ENCODE measurements at regions not wholly inside any gene's neighbourhood (a gene's known extent, or its start where the extent isn't known, plus 50 kb on each side); places are given as distances from the start of the nearest gene placed in this dataset.

- FAIRE-seq (no peak), DNase-seq (ENCODE audit: insufficient read length, low spot score) (no peak)
- TF ChIP-seq POLR2AphosphoS5 (IDR thresholded peaks at IDR 0.05; ENCODE audit: low read depth, low read length) (no peak), SPI1 (IDR thresholded peaks at IDR 0.05; ENCODE audit: low read depth, low read length) (no peak), PAX5 (IDR thresholded peaks at IDR 0.05; ENCODE audit: insufficient read depth, low read length, severe bottlenecking) (no peak), POU2F2 (IDR thresholded peaks at IDR 0.05; ENCODE audit: low read depth, low read length) (no peak), POLR2A (IDR thresholded peaks at IDR 0.05; ENCODE audit: low read depth, low read length) (no peak), TAF1 (IDR thresholded peaks at IDR 0.05; ENCODE audit: low read depth, low read length) (no peak)
These were observed 133.2 kb upstream of the HS3ST3A1 start for GRCh38 chr17:13734880-13735279.

GRCh38 chr17:13735444-13735843 lies 133.7 kb upstream of the HS3ST3A1 start:
- no peak for FAIRE-seq
- DNase-seq (ENCODE audit: insufficient read length, low spot score) = no peak
- TF ChIP-seq PAX5 (IDR thresholded peaks at IDR 0.05; ENCODE audit: insufficient read depth, low read length, severe bottlenecking) (no peak), SPI1 (IDR thresholded peaks at IDR 0.05; ENCODE audit: low read depth, low read length) (no peak), POLR2AphosphoS5 (IDR thresholded peaks at IDR 0.05; ENCODE audit: low read depth, low read length) (no peak), POLR2A (IDR thresholded peaks at IDR 0.05; ENCODE audit: low read depth, low read length) (no peak), POU2F2 (IDR thresholded peaks at IDR 0.05; ENCODE audit: low read depth, low read length) (no peak), TAF1 (IDR thresholded peaks at IDR 0.05; ENCODE audit: low read depth, low read length) (no peak)

- no peak for DNase-seq (ENCODE audit: insufficient read length, low spot score)
- no peak for TF ChIP-seq POLR2A (IDR thresholded peaks at IDR 0.05; ENCODE audit: low read depth, low read length)
- no peak for TF ChIP-seq POU2F2 (IDR thresholded peaks at IDR 0.05; ENCODE audit: low read depth, low read length)
- TF ChIP-seq TAF1 (IDR thresholded peaks at IDR 0.05; ENCODE audit: low read depth, low read length) = no peak
- no peak for TF ChIP-seq POLR2AphosphoS5 (IDR thresholded peaks at IDR 0.05; ENCODE audit: low read depth, low read length)
- TF ChIP-seq SPI1 (IDR thresholded peaks at IDR 0.05; ENCODE audit: low read depth, low read length) = no peak
- TF ChIP-seq PAX5 (IDR thresholded peaks at IDR 0.05; ENCODE audit: insufficient read depth, low read length, severe bottlenecking) = no peak
- FAIRE-seq = no peak
These were observed 134.1 kb upstream of the HS3ST3A1 start for GRCh38 chr17:13735861-13736260.

- FAIRE-seq (no peak), DNase-seq (ENCODE audit: insufficient read length, low spot score) (no peak)
- no peak for TF ChIP-seq POLR2A (IDR thresholded peaks at IDR 0.05; ENCODE audit: low read depth, low read length)
- no peak for TF ChIP-seq SPI1 (IDR thresholded peaks at IDR 0.05; ENCODE audit: low read depth, low read length)
- no peak for TF ChIP-seq TAF1 (IDR thresholded peaks at IDR 0.05; ENCODE audit: low read depth, low read length)
- no peak for TF ChIP-seq PAX5 (IDR thresholded peaks at IDR 0.05; ENCODE audit: insufficient read depth, low read length, severe bottlenecking)
- no peak for TF ChIP-seq POLR2AphosphoS5 (IDR thresholded peaks at IDR 0.05; ENCODE audit: low read depth, low read length)
- TF ChIP-seq POU2F2 (IDR thresholded peaks at IDR 0.05; ENCODE audit: low read depth, low read length) = no peak
These were observed 135.2 kb upstream of the HS3ST3A1 start for GRCh38 chr17:13736916-13737315.

- FAIRE-seq (no peak), DNase-seq (ENCODE audit: insufficient read length, low spot score) (no peak)
- no peak for TF ChIP-seq SPI1 (IDR thresholded peaks at IDR 0.05; ENCODE audit: low read depth, low read length)
- no peak for TF ChIP-seq POLR2A (IDR thresholded peaks at IDR 0.05; ENCODE audit: low read depth, low read length)
- no peak for TF ChIP-seq POU2F2 (IDR thresholded peaks at IDR 0.05; ENCODE audit: low read depth, low read length)
- TF ChIP-seq POLR2AphosphoS5 (IDR thresholded peaks at IDR 0.05; ENCODE audit: low read depth, low read length) = no peak
- TF ChIP-seq PAX5 (IDR thresholded peaks at IDR 0.05; ENCODE audit: insufficient read depth, low read length, severe bottlenecking) = no peak
- no peak for TF ChIP-seq TAF1 (IDR thresholded peaks at IDR 0.05; ENCODE audit: low read depth, low read length)
These were observed 139.0 kb upstream of the HS3ST3A1 start for GRCh38 chr17:13740686-13741085.

GRCh38 chr17:13741744-13742143 lies 140.0 kb upstream of the HS3ST3A1 start:
- DNase-seq (ENCODE audit: insufficient read length, low spot score) (no peak), FAIRE-seq (no peak)
- TF ChIP-seq POLR2A (IDR thresholded peaks at IDR 0.05; ENCODE audit: low read depth, low read length) (no peak), POU2F2 (IDR thresholded peaks at IDR 0.05; ENCODE audit: low read depth, low read length) (no peak), PAX5 (IDR thresholded peaks at IDR 0.05; ENCODE audit: insufficient read depth, low read length, severe bottlenecking) (no peak), POLR2AphosphoS5 (IDR thresholded peaks at IDR 0.05; ENCODE audit: low read depth, low read length) (no peak), SPI1 (IDR thresholded peaks at IDR 0.05; ENCODE audit: low read depth, low read length) (no peak), TAF1 (IDR thresholded peaks at IDR 0.05; ENCODE audit: low read depth, low read length) (no peak)

- no peak for TF ChIP-seq SPI1 (IDR thresholded peaks at IDR 0.05; ENCODE audit: low read depth, low read length)
- TF ChIP-seq TAF1 (IDR thresholded peaks at IDR 0.05; ENCODE audit: low read depth, low read length) = no peak
- no peak for TF ChIP-seq POLR2A (IDR thresholded peaks at IDR 0.05; ENCODE audit: low read depth, low read length)
- no peak for TF ChIP-seq POU2F2 (IDR thresholded peaks at IDR 0.05; ENCODE audit: low read depth, low read length)
- no peak for TF ChIP-seq PAX5 (IDR thresholded peaks at IDR 0.05; ENCODE audit: insufficient read depth, low read length, severe bottlenecking)
- no peak for TF ChIP-seq POLR2AphosphoS5 (IDR thresholded peaks at IDR 0.05; ENCODE audit: low read depth, low read length)
- FAIRE-seq (no peak), DNase-seq (ENCODE audit: insufficient read length, low spot score) (no peak)
These were observed 142.2 kb upstream of the HS3ST3A1 start for GRCh38 chr17:13743906-13744305.

GRCh38 chr17:13746404-13746803 lies 144.7 kb upstream of the HS3ST3A1 start:
- no peak for TF ChIP-seq POLR2AphosphoS5 (IDR thresholded peaks at IDR 0.05; ENCODE audit: low read depth, low read length)
- TF ChIP-seq POLR2A (IDR thresholded peaks at IDR 0.05; ENCODE audit: low read depth, low read length) = no peak
- no peak for TF ChIP-seq PAX5 (IDR thresholded peaks at IDR 0.05; ENCODE audit: insufficient read depth, low read length, severe bottlenecking)
- TF ChIP-seq TAF1 (IDR thresholded peaks at IDR 0.05; ENCODE audit: low read depth, low read length) = no peak
- no peak for TF ChIP-seq POU2F2 (IDR thresholded peaks at IDR 0.05; ENCODE audit: low read depth, low read length)
- no peak for TF ChIP-seq SPI1 (IDR thresholded peaks at IDR 0.05; ENCODE audit: low read depth, low read length)
- no peak for DNase-seq (ENCODE audit: insufficient read length, low spot score)
- FAIRE-seq = no peak

GRCh38 chr17:13749166-13749890 lies 147.6 kb upstream of the HS3ST3A1 start:
- DNase-seq (ENCODE audit: insufficient read length, low spot score) = no peak
- no peak for FAIRE-seq
- no peak for TF ChIP-seq PAX5 (IDR thresholded peaks at IDR 0.05; ENCODE audit: insufficient read depth, low read length, severe bottlenecking)
- no peak for TF ChIP-seq POU2F2 (IDR thresholded peaks at IDR 0.05; ENCODE audit: low read depth, low read length)
- no peak for TF ChIP-seq SPI1 (IDR thresholded peaks at IDR 0.05; ENCODE audit: low read depth, low read length)
- TF ChIP-seq TAF1 (IDR thresholded peaks at IDR 0.05; ENCODE audit: low read depth, low read length) = no peak

- DNase-seq (ENCODE audit: insufficient read length, low spot score) (no peak), FAIRE-seq (no peak)
- TF ChIP-seq PAX5 (IDR thresholded peaks at IDR 0.05; ENCODE audit: insufficient read depth, low read length, severe bottlenecking) (no peak), POLR2AphosphoS5 (IDR thresholded peaks at IDR 0.05; ENCODE audit: low read depth, low read length) (no peak), SPI1 (IDR thresholded peaks at IDR 0.05; ENCODE audit: low read depth, low read length) (no peak), TAF1 (IDR thresholded peaks at IDR 0.05; ENCODE audit: low read depth, low read length) (no peak), POU2F2 (IDR thresholded peaks at IDR 0.05; ENCODE audit: low read depth, low read length) (no peak), POLR2A (IDR thresholded peaks at IDR 0.05; ENCODE audit: low read depth, low read length) (no peak)
These were observed 148.1 kb upstream of the HS3ST3A1 start for GRCh38 chr17:13749891-13750235.
